ENCODE measurements at regions not wholly inside any gene's neighbourhood (a gene's known extent, or its start where the extent isn't known, plus 50 kb on each side); places are given as distances from the start of the nearest gene placed in this dataset.

DNA sequence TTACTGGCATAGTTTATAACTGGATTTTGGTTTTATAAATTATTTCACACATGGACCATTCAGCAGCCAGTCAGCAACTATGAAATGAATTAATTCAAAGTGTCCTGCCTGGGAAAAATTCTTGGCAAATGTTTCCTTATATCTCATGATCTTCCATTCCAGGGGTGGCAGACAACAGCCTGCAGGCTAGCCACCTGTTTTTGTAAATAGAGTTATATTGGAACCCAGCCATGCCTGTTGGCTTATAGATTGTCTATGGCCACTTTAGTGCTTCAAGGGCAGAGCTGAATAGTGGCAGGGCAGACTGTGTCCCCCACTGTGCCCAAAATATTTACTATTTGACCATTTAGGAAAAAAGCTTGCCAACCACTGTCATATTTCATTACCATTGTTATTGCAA, 613.7 kb downstream of the TMEM114 start:
- Histone ChIP-seq H3K36me3 (ENCODE audit: control insufficient read depth in 2 of 2, insufficient read depth in 1 of 2, low read length in 2 of 2) (no peaks in the 10 kb centered on the region), H3K9me3 (ENCODE audit: control insufficient read depth, insufficient read depth, low read depth, low read length) (no peaks in the 10 kb centered on the region), H3K4me3 (ENCODE audit: low read depth, low read length) (no peak overlapping the region), H3K4me1 (ENCODE audit: control insufficient read depth, insufficient read depth, low read length) (no peaks in the 10 kb centered on the region), H3K27ac (ENCODE audit: extremely low read depth, low read depth, low read length) (no peak overlapping the region)
- ChIA-PET POLR2A (no interaction called here), CTCF (no interaction called here)
- no peak for TF ChIP-seq ZNF23 (tag by site-specific recombination; IDR thresholded peaks at IDR 0.05; ENCODE audit: borderline replicate concordance)

DNA sequence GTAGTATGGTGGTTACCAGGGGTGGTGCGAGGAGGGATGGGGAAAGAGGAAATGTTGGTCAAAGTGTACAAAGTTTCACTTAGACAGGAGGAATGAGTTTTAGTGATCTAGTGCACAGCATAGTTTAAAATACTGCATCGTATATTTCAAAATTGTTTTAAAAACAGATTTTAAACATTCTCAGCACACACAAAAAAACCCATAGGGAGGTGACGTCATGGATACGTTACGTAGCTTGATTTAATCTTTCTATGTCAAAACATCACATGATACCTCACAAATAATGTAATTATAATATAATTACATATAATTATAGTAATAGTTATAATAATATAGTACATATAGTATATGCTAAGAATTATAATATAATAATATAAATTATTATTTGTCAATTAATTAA, 614.2 kb downstream of the TMEM114 start:
- ChIA-PET POLR2A (no interaction called here), CTCF (no interaction called here)
- TF ChIP-seq BCL11B (tag by site-specific recombination; IDR thresholded peaks at IDR 0.05; ENCODE audit: low read depth), result no peak
- TF ChIP-seq, protein P1, sequence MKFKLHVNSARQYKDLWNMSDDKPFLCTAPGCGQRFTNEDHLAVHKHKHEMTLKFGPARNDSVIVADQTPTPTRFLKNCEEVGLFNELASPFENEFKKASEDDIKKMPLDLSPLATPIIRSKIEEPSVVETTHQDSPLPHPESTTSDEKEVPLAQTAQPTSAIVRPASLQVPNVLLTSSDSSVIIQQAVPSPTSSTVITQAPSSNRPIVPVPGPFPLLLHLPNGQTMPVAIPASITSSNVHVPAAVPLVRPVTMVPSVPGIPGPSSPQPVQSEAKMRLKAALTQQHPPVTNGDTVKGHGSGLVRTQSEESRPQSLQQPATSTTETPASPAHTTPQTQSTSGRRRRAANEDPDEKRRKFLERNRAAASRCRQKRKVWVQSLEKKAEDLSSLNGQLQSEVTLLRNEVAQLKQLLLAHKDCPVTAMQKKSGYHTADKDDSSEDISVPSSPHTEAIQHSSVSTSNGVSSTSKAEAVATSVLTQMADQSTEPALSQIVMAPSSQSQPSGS (tag by site-specific recombination; IDR thresholded peaks at IDR 0.05; ENCODE audit: low read depth), result peak; percentile 55
- no peaks in the 10 kb centered on the region for H3K4me1 ChIP-seq (ENCODE audit: control insufficient read depth, insufficient read depth, low read length)
- no peaks in the 10 kb centered on the region for H3K9me3 ChIP-seq (ENCODE audit: control insufficient read depth, insufficient read depth, low read depth, low read length)
- H3K4me3 ChIP-seq (ENCODE audit: low read depth, low read length), result no peak overlapping the region
- no peak overlapping the region for H3K27ac ChIP-seq (ENCODE audit: extremely low read depth, low read depth, low read length)
- no peaks in the 10 kb centered on the region for H3K36me3 ChIP-seq (ENCODE audit: control insufficient read depth in 2 of 2, insufficient read depth in 1 of 2, low read length in 2 of 2)

DNA sequence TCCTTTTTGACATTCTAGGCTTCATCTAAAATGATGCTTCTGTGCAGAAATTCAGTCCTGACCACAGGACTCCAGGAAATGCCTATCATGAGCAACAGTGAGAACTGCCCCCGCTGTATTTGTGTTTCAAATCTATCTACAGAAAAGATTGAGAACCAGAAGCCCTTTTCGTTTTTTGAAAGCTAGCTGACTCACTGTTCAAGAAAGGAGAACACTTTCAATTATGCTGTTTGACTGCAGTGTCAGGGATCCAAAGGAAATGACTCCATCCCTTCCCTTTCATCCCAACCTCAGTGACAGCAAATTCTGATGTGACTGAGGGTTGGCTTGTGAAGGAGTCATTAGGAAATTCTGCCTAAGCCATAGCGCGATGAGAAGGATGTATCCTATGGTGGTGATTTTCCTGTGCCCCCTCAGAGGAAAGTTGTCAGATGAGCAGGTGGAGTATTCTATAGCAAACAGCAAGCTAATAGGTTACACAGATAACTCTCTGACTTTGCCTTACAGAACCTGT, 622.3 kb downstream of the TMEM114 start:
- Histone ChIP-seq H3K27ac (ENCODE audit: extremely low read depth, low read depth, low read length) (no peak overlapping the region), H3K4me3 (ENCODE audit: low read depth, low read length) (no peak overlapping the region), H3K9me3 (ENCODE audit: control insufficient read depth, insufficient read depth, low read depth, low read length) (no peaks in the 10 kb centered on the region), H3K4me1 (ENCODE audit: control insufficient read depth, insufficient read depth, low read length) (no peaks in the 10 kb centered on the region), H3K36me3 (ENCODE audit: control insufficient read depth in 2 of 2, insufficient read depth in 1 of 2, low read length in 2 of 2) (no peaks in the 10 kb centered on the region)
- POLR2A ChIA-PET, result no interaction called here
- CTCF ChIA-PET, result no interaction called here
- TF ChIP-seq ZNF777 (tag by site-specific recombination; IDR thresholded peaks at IDR 0.05; ENCODE audit: borderline replicate concordance), result no peak
- TF ChIP-seq ZSCAN16 (tag by site-specific recombination; IDR thresholded peaks at IDR 0.05), result no peak
- TF ChIP-seq ZNF571 (tag by site-specific recombination; IDR thresholded peaks at IDR 0.05), result no peak
- TF ChIP-seq ZNF558 (tag by site-specific recombination; IDR thresholded peaks at IDR 0.05), result no peak
- TF ChIP-seq, protein P2, sequence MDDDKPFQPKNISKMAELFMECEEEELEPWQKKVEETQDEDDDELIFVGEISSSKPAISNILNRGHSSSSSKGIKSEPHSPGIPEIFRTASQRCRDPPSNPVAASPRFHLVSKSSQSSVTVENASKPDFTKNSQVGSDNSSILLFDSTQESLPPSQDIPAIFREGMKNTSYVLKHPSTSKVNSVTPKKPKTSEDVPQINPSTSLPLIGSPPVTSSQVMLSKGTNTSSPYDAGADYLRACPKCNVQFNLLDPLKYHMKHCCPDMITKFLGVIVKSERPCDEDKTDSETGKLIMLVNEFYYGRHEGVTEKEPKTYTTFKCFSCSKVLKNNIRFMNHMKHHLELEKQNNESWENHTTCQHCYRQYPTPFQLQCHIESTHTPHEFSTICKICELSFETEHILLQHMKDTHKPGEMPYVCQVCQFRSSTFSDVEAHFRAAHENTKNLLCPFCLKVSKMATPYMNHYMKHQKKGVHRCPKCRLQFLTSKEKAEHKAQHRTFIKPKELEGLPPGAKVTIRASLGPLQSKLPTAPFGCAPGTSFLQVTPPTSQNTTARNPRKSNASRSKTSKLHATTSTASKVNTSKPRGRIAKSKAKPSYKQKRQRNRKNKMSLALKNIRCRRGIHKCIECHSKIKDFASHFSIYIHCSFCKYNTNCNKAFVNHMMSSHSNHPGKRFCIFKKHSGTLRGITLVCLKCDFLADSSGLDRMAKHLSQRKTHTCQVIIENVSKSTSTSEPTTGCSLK (tag by site-specific recombination; IDR thresholded peaks at IDR 0.05), result no peak
- TF ChIP-seq, protein P3, sequence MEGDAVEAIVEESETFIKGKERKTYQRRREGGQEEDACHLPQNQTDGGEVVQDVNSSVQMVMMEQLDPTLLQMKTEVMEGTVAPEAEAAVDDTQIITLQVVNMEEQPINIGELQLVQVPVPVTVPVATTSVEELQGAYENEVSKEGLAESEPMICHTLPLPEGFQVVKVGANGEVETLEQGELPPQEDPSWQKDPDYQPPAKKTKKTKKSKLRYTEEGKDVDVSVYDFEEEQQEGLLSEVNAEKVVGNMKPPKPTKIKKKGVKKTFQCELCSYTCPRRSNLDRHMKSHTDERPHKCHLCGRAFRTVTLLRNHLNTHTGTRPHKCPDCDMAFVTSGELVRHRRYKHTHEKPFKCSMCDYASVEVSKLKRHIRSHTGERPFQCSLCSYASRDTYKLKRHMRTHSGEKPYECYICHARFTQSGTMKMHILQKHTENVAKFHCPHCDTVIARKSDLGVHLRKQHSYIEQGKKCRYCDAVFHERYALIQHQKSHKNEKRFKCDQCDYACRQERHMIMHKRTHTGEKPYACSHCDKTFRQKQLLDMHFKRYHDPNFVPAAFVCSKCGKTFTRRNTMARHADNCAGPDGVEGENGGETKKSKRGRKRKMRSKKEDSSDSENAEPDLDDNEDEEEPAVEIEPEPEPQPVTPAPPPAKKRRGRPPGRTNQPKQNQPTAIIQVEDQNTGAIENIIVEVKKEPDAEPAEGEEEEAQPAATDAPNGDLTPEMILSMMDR (tag by site-specific recombination; IDR thresholded peaks at IDR 0.05), result no peak
- no peak for TF ChIP-seq MEIS1 (CRISPR knock-in tag; IDR thresholded peaks at IDR 0.05; ENCODE audit: borderline replicate concordance)
- TF ChIP-seq SCRT1 (tag by site-specific recombination; IDR thresholded peaks at IDR 0.05; ENCODE audit: borderline replicate concordance), result no peak
- no peak for TF ChIP-seq BCL11A (tag by site-specific recombination; IDR thresholded peaks at IDR 0.05; ENCODE audit: low read depth)
- TF ChIP-seq GLIS1 (tag by site-specific recombination; IDR thresholded peaks at IDR 0.05), result no peak
- TF ChIP-seq, protein P4, sequence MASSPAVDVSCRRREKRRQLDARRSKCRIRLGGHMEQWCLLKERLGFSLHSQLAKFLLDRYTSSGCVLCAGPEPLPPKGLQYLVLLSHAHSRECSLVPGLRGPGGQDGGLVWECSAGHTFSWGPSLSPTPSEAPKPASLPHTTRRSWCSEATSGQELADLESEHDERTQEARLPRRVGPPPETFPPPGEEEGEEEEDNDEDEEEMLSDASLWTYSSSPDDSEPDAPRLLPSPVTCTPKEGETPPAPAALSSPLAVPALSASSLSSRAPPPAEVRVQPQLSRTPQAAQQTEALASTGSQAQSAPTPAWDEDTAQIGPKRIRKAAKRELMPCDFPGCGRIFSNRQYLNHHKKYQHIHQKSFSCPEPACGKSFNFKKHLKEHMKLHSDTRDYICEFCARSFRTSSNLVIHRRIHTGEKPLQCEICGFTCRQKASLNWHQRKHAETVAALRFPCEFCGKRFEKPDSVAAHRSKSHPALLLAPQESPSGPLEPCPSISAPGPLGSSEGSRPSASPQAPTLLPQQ (tag by site-specific recombination; IDR thresholded peaks at IDR 0.05), result no peak
- TF ChIP-seq, protein P5, sequence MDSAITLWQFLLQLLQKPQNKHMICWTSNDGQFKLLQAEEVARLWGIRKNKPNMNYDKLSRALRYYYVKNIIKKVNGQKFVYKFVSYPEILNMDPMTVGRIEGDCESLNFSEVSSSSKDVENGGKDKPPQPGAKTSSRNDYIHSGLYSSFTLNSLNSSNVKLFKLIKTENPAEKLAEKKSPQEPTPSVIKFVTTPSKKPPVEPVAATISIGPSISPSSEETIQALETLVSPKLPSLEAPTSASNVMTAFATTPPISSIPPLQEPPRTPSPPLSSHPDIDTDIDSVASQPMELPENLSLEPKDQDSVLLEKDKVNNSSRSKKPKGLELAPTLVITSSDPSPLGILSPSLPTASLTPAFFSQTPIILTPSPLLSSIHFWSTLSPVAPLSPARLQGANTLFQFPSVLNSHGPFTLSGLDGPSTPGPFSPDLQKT (IDR thresholded peaks at IDR 0.05; ENCODE audit: borderline replicate concordance, low read depth, low read length), result no peak
- TF ChIP-seq, protein P6, sequence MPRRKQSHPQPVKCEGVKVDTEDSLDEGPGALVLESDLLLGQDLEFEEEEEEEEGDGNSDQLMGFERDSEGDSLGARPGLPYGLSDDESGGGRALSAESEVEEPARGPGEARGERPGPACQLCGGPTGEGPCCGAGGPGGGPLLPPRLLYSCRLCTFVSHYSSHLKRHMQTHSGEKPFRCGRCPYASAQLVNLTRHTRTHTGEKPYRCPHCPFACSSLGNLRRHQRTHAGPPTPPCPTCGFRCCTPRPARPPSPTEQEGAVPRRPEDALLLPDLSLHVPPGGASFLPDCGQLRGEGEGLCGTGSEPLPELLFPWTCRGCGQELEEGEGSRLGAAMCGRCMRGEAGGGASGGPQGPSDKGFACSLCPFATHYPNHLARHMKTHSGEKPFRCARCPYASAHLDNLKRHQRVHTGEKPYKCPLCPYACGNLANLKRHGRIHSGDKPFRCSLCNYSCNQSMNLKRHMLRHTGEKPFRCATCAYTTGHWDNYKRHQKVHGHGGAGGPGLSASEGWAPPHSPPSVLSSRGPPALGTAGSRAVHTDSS (tag by site-specific recombination; IDR thresholded peaks at IDR 0.05), result no peak
- no peak for TF ChIP-seq ZNF416 (tag by site-specific recombination; IDR thresholded peaks at IDR 0.05)
